ENCODE measurements at regions not wholly inside any gene's neighbourhood (a gene's known extent, or its start where the extent isn't known, plus 50 kb on each side); places are given as distances from the start of the nearest gene placed in this dataset.
"Not testable (repeated sequence)": the region's sequence is repeated elsewhere in the genome, so short reads cannot be mapped to it uniquely, and the experiment has no call there.

- no peaks in the 10 kb centered on the region for H3K36me3 ChIP-seq (ENCODE audit: insufficient read depth, insufficient read length, low read length)
- no peak for DNase-seq (ENCODE audit: low read depth, low spot score)
- H3K27me3 ChIP-seq (ENCODE audit: insufficient read depth, insufficient read length), result no peaks in the 10 kb centered on the region
- H3K9ac ChIP-seq (ENCODE audit: insufficient read length, low read depth), result no peak overlapping the region
- no peaks in the 10 kb centered on the region for H3K4me1 ChIP-seq (ENCODE audit: insufficient read depth, insufficient read length)
- no peaks in the 10 kb centered on the region for H3K9me3 ChIP-seq (ENCODE audit: insufficient read depth, low read length)
- H3K4me3 ChIP-seq (ENCODE audit: insufficient read length, low read depth), result no peak overlapping the region
- TF ChIP-seq ZNF274 (IDR thresholded peaks at IDR 0.05; ENCODE audit: low read depth, low read length) (no peak), SUZ12 (IDR thresholded peaks at IDR 0.05; ENCODE audit: extremely low read depth, insufficient read depth, insufficient read length) (no peak), YY1 (IDR thresholded peaks at IDR 0.05; ENCODE audit: insufficient read depth, insufficient read length) (no peak)
Measured at GRCh38 chr4:145278341-145279121, 98.1 kb upstream of the OTUD4 start.

GRCh38 chr4:145277011-145277410 is 96.6 kb upstream of the OTUD4 start:
- H3K9ac ChIP-seq (ENCODE audit: insufficient read length, low read depth), result no peak overlapping the region
- DNase-seq (ENCODE audit: low read depth, low spot score), result no peak
- H3K9me3 ChIP-seq (ENCODE audit: insufficient read depth, low read length), result no peaks in the 10 kb centered on the region
- no peaks in the 10 kb centered on the region for H3K27me3 ChIP-seq (ENCODE audit: insufficient read depth, insufficient read length)
- H3K36me3 ChIP-seq (ENCODE audit: insufficient read depth, insufficient read length, low read length), result no peaks in the 10 kb centered on the region
- TF ChIP-seq ZNF274 (IDR thresholded peaks at IDR 0.05; ENCODE audit: low read depth, low read length), result no peak
- TF ChIP-seq YY1 (IDR thresholded peaks at IDR 0.05; ENCODE audit: insufficient read depth, insufficient read length), result no peak
- H3K4me3 ChIP-seq (ENCODE audit: insufficient read length, low read depth), result no peak overlapping the region
- no peaks in the 10 kb centered on the region for H3K4me1 ChIP-seq (ENCODE audit: insufficient read depth, insufficient read length)

DNA sequence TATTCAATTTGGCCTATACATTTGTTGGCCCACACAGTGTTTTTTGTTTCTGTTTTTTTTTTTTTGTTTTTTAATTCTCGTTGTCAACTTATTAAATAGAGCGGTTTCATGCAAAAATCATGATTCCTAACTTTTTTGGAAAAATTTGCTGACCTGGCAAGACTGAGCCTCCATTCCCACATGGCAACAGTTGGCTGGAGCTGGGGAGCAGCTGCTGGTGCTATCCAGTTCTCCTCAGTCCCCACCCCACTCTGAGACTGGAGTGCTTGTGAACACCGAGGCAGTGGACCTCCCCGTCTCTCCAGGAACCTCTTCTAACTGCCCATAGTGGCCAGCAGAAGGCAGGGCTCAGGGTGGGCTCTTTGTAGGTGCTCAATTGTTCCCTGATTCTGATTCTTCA is 95.7 kb upstream of the OTUD4 start:
- DNase-seq (ENCODE audit: low read depth, low spot score), result no peak
- Histone ChIP-seq H3K4me3 (ENCODE audit: insufficient read length, low read depth) (no peak overlapping the region), H3K4me1 (ENCODE audit: insufficient read depth, insufficient read length) (no peaks in the 10 kb centered on the region), H3K27me3 (ENCODE audit: insufficient read depth, insufficient read length) (no peaks in the 10 kb centered on the region), H3K36me3 (ENCODE audit: insufficient read depth, insufficient read length, low read length) (no peaks in the 10 kb centered on the region), H3K9ac (ENCODE audit: insufficient read length, low read depth) (no peak overlapping the region), H3K9me3 (ENCODE audit: insufficient read depth, low read length) (no peaks in the 10 kb centered on the region)
- TF ChIP-seq SUZ12 (IDR thresholded peaks at IDR 0.05; ENCODE audit: extremely low read depth, insufficient read depth, insufficient read length) (no peak), YY1 (IDR thresholded peaks at IDR 0.05; ENCODE audit: insufficient read depth, insufficient read length) (no peak), ZNF274 (IDR thresholded peaks at IDR 0.05; ENCODE audit: low read depth, low read length) (no peak)

DNA sequence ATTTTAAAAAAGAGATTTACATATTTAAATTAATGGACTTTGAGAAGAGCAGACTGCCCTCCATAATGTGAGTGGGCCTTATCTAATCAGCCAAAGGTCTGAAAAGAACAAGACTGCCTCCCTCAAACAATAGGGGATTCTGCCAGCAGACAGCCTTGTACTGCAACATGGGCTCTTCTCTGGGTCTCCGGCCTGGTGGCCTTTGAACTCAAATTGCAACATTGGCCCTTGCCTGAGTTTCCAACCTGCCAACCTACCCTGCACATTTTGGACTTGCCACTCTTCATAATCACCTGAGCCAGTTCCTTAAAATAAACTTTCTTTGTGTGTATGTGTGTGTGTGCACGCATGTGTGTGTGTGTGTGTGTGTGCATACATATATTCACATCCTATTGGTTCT is 90.8 kb upstream of the OTUD4 start:
- Histone ChIP-seq H3K27me3 (ENCODE audit: insufficient read depth, insufficient read length) (no peaks in the 10 kb centered on the region), H3K9ac (ENCODE audit: insufficient read length, low read depth) (no peak overlapping the region), H3K4me3 (ENCODE audit: insufficient read length, low read depth) (no peak overlapping the region), H3K36me3 (ENCODE audit: insufficient read depth, insufficient read length, low read length) (no peaks in the 10 kb centered on the region), H3K9me3 (ENCODE audit: insufficient read depth, low read length) (no peaks in the 10 kb centered on the region), H3K4me1 (ENCODE audit: insufficient read depth, insufficient read length) (no peaks in the 10 kb centered on the region)
- TF ChIP-seq SUZ12 (IDR thresholded peaks at IDR 0.05; ENCODE audit: extremely low read depth, insufficient read depth, insufficient read length) (no peak), ZNF274 (IDR thresholded peaks at IDR 0.05; ENCODE audit: low read depth, low read length) (no peak), YY1 (IDR thresholded peaks at IDR 0.05; ENCODE audit: insufficient read depth, insufficient read length) (no peak)
- no peak for DNase-seq (ENCODE audit: low read depth, low spot score)

GRCh38 chr4:145266881-145267280 is 86.5 kb upstream of the OTUD4 start:
- no peaks in the 10 kb centered on the region for H3K9me3 ChIP-seq (ENCODE audit: insufficient read depth, low read length)
- DNase-seq (ENCODE audit: low read depth, low spot score), result no peak
- TF ChIP-seq SUZ12 (IDR thresholded peaks at IDR 0.05; ENCODE audit: extremely low read depth, insufficient read depth, insufficient read length), result no peak
- TF ChIP-seq YY1 (IDR thresholded peaks at IDR 0.05; ENCODE audit: insufficient read depth, insufficient read length), result no peak
- no peak for TF ChIP-seq ZNF274 (IDR thresholded peaks at IDR 0.05; ENCODE audit: low read depth, low read length)
- H3K4me1 ChIP-seq (ENCODE audit: insufficient read depth, insufficient read length), result no peaks in the 10 kb centered on the region
- no peaks in the 10 kb centered on the region for H3K27me3 ChIP-seq (ENCODE audit: insufficient read depth, insufficient read length)
- no peak overlapping the region for H3K4me3 ChIP-seq (ENCODE audit: insufficient read length, low read depth)
- H3K36me3 ChIP-seq (ENCODE audit: insufficient read depth, insufficient read length, low read length), result no peaks in the 10 kb centered on the region
- H3K9ac ChIP-seq (ENCODE audit: insufficient read length, low read depth), result no peak overlapping the region

- Histone ChIP-seq H3K36me3 (ENCODE audit: insufficient read depth, insufficient read length, low read length) (no peaks in the 10 kb centered on the region), H3K9ac (ENCODE audit: insufficient read length, low read depth) (no peak overlapping the region), H3K4me1 (ENCODE audit: insufficient read depth, insufficient read length) (peaks cover 4% of the 10 kb centered on the region), H3K4me3 (ENCODE audit: insufficient read length, low read depth) (no peak overlapping the region), H3K27me3 (ENCODE audit: insufficient read depth, insufficient read length) (no peaks in the 10 kb centered on the region), H3K9me3 (ENCODE audit: insufficient read depth, low read length) (peaks cover 29% of the 10 kb centered on the region; the same call in 1 of the 2 replicates)
- TF ChIP-seq YY1 (IDR thresholded peaks at IDR 0.05; ENCODE audit: insufficient read depth, insufficient read length) (no peak), SUZ12 (IDR thresholded peaks at IDR 0.05; ENCODE audit: extremely low read depth, insufficient read depth, insufficient read length) (no peak), ZNF274 (IDR thresholded peaks at IDR 0.05; ENCODE audit: low read depth, low read length) (no peak)
- peak; percentile 74 for DNase-seq (ENCODE audit: low read depth, low spot score)
Measured at GRCh38 chr4:145260091-145260490, 79.7 kb upstream of the OTUD4 start.

- not testable (repeated sequence) for H3K4me3 ChIP-seq (ENCODE audit: insufficient read length, low read depth)
- H3K9me3 ChIP-seq (ENCODE audit: insufficient read depth, low read length), result peaks cover 20% of the 10 kb centered on the region; the same call in 1 of the 2 replicates
Measured at GRCh38 chr4:145255311-145255710, 74.9 kb upstream of the OTUD4 start.

More at GRCh38 chr4:145255311-145255710, 74.9 kb upstream of the OTUD4 start:
- not testable (repeated sequence) for H3K36me3 ChIP-seq (ENCODE audit: insufficient read depth, insufficient read length, low read length); DNase-seq (ENCODE audit: low read depth, low spot score); H3K9ac ChIP-seq (ENCODE audit: insufficient read length, low read depth); H3K27me3 ChIP-seq (ENCODE audit: insufficient read depth, insufficient read length); H3K4me1 ChIP-seq (ENCODE audit: insufficient read depth, insufficient read length)

Measured in NT2/D1 (cell line).